AG10803 (cell line): ENCODE measurements at regions not wholly inside any gene's neighbourhood (a gene's known extent, or its start where the extent isn't known, plus 50 kb on each side); places are given as distances from the start of the nearest gene placed in this dataset.

Experiments used
- DNase-seq: peaks from one replicate; pipeline ENCODE4 v3.0.0; 2010; ENCODE audit warnings: low read depth
- H3K4me3 ChIP-seq: 2 replicates; pipeline ENCODE4 v1.5.1; 2011; ENCODE audit warnings: mild to moderate bottlenecking, low read length, control low read depth
- TF ChIP-seq, protein P1 (sequence below): conservative IDR thresholded peaks from 2 replicates; pipeline ENCODE4 v1.5.1; 2011; ENCODE audit warnings: mild to moderate bottlenecking, low read length, control low read depth, inconsistent platforms

DNA sequence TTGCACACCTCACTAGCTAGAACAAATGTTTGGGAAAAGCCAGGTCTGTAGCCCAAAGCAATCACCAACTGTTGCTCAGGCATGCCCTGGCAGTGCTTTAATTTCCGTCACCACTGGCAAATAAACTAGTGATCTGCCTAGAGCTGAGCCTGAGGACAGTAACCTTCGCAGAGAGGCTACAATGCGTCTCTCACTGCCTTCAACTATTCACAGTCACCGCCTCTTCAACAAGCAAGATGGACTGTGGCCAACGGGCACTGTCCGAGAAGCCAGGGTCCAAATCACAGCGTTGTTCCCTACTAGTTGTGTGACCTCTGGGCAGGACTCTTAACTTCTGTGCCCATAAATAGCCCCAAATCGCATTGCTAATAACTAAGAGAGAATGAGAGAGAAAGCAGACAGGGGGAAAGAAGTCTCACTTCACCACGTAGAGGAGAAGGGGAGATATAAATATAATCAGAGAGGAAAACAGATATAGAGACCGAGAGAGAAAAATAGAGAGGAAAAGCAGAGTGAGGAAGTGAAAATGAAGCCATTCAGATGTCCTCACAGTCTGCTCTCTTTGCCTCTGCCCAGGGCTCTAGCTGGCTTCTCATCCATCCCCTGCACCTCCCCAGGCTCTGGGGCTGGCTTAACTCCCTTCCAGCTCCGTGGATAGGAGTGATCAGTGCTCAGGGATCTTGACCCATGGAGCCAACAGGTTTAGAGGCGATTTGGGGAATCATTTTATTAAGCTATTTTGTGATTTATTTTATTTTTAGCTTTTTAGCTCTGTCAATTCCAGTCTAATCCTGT is 157.9 kb downstream of the ZDHHC21 start:
- TF ChIP-seq, protein P1, sequence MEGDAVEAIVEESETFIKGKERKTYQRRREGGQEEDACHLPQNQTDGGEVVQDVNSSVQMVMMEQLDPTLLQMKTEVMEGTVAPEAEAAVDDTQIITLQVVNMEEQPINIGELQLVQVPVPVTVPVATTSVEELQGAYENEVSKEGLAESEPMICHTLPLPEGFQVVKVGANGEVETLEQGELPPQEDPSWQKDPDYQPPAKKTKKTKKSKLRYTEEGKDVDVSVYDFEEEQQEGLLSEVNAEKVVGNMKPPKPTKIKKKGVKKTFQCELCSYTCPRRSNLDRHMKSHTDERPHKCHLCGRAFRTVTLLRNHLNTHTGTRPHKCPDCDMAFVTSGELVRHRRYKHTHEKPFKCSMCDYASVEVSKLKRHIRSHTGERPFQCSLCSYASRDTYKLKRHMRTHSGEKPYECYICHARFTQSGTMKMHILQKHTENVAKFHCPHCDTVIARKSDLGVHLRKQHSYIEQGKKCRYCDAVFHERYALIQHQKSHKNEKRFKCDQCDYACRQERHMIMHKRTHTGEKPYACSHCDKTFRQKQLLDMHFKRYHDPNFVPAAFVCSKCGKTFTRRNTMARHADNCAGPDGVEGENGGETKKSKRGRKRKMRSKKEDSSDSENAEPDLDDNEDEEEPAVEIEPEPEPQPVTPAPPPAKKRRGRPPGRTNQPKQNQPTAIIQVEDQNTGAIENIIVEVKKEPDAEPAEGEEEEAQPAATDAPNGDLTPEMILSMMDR: no peak
- H3K4me3 ChIP-seq: no peak overlapping the region
- DNase-seq: no peak

DNA sequence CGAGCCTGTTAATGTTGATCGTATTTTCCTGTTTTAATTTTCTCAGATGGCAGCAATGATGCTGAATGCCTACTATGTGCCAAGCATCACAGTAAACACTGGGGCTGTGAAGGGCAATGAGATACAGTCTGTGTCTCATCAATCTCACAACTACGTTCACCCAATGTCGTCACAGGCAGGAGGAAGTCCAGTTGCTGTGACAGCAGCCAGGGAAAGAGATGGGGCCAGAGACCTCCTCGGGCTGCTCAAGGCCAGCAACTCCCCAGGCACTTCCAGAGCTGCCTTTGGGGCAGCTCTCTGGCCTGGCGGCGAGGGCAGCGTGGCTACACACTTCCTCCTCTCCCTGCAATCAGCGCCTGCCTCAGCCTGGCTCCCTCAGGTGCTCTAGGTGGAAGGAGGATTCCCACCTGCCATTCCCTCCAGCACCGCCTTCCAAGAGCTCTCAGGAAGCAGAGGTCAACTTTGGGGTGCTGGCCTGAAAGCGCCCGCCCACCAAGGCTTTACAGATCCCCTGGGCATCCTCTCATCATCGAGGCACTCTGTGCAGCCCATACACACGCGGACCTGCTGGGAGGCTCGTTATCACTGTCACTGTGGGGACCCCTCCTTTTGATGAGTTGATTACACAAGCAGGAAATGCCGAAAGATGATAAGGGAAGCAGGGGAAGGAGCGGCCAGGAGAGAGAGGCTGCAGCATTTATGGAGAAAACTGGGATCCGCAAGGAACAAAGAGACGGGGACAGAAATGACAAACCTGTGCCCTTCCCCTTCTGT is 159.2 kb downstream of the ZDHHC21 start:
- DNase-seq: no peak
- no peak overlapping the region for H3K4me3 ChIP-seq

DNA sequence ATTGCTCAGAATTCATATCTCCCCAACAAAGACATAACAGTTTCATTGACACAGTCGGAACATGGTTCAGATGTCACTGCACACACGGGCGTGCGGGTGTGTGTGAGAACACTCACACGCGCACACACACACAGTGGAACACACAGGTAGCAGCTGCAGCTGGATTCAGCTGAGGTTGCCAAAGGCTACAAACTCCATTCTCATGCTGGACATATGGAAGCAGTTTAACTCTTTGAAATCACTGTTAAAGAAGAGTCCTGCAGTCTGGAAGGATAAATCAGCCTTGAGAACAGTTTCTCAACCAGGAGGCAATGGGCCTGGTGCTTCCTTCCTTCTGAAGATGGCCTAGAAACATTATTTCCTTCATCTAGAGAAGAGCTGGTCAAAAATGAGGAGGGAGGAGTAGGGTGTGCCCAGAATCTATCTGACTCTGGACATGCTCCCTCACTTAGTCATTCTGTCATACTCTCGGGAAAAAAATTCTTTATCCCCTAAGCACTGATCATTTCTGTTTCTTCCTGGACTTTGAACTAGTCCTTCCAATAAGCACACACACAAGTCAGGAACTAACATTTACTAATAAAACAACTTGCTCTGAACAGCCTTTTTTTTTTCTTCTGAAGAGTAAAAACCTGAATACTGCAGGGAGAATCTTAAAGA is 160.6 kb downstream of the ZDHHC21 start:
- TF ChIP-seq, protein P1: no peak
- no peak overlapping the region for H3K4me3 ChIP-seq
- DNase-seq: no peak

More for the DNA sequence above, 159.2 kb downstream of the ZDHHC21 start:
- TF ChIP-seq, protein P1: no peak

DNA sequence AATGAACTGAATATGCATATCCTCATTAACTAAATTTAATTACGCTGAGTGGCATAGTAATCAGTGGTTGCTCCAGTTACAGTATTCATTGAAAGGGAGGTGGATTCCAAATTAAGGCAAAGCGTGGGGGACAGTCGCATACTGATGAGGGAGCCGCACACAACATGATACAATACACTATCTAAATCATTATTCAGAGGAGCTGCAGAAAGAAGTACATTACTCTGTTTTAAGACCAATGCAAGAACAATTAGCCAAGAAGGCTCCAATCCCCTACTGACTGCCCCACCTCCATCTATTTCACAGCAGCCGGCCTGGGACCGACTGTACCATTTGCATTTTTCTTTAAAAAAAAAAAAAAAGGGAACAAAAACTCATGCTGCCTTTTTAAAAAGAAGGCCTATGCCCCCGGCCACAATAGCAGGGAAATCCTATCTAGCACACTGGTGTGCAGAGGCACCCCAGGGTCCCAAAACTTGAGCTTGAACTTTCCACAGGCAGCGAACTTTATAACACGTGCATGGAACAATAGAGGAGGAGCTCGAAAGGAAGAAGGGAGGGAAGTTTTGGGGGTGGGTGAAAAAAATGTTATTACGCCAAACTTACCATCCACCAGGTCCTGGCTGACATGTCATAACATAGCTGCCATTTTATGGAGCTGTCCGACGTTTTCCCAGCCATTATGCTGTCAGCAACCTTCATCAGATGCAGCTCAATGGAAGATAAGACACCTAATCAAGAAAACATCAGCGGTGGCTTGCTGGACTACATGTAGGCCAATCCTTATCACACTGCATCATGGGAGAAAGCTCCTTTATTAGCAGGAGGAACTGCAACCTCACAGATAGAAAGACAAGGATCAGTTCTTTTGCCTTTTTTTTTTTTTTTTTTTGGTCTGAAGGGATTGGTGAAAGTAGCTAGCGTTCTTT is 161.6 kb downstream of the ZDHHC21 start:
- TF ChIP-seq, protein P1: no peak
- DNase-seq: no peak
- H3K4me3 ChIP-seq: no peak overlapping the region

DNA sequence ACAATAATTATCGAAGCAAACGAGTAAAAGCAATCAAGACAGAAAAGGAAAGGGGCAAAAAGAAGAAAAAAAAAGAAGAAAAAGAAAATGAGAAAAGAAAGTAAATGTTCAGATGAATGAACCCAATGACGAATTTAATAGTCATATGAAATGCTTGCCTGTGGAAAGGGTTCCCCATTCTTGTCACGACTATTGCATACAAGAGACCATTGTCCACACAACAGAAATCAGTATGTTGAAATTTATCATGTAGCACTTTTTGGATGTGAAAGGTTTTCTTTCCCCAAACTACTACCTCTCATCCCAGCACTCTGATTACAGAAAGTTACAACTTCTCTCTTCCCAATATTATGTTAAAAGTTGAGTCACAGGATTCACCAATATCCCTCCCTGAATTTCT is 162.4 kb downstream of the ZDHHC21 start:
- no peak overlapping the region for H3K4me3 ChIP-seq
- DNase-seq: no peak
- TF ChIP-seq, protein P1: no peak

DNA sequence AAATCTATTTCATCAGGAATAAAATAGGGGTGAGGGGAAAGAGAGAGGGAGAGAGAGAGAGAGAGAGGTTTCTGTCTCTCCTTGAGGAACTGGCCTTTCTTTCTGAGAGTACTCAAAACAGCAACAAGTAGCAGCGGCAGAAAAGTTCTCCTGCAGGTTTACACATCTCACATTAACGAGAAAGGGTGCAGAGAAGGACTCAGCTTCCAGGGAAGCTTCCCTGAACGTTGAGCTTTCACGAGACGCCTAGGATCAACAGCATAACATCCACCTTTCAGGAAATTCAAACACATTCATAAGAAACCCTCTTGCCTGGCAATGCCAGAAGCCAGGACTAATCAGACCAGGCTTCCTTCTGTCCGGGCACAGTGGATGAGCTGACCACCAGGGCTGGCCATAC is 162.9 kb downstream of the ZDHHC21 start:
- TF ChIP-seq, protein P1: no peak
- H3K4me3 ChIP-seq: no peak overlapping the region
- DNase-seq: no peak
